Kidney tubule cell (primary cell): ENCODE measurements at regions not wholly inside any gene's neighbourhood (a gene's known extent, or its start where the extent isn't known, plus 50 kb on each side); places are given as distances from the start of the nearest gene placed in this dataset.
"Not testable (repeated sequence)": the region's sequence is repeated elsewhere in the genome, so short reads cannot be mapped to it uniquely, and the experiment has no call there.

ENCODE experiments used
- DNase-seq: peaks from one replicate; pipeline ENCODE4 v3.0.0-alpha.2; 2018; ENCODE audit warnings: low spot score

DNA sequence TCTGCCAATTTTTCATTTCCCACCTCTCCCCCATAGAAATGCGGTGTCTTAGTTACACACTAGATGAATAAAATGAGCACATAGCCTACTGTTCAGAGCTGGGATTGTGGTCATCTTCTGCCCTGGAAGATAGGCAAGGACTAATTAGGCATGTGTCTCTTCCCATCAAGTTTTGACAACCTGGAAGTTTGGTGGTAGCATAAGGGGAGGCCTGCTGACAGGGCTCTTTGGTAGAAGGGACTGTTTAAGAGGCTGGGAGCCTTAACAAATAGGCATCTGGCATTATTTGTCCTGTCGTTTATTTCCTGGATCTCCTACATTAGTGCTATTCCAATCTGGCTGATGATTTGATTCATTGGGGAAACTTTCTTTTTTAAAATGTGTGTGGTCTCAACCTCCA is 512.3 kb downstream of the ZNF385D start:
- DNase-seq, result no peak

DNA sequence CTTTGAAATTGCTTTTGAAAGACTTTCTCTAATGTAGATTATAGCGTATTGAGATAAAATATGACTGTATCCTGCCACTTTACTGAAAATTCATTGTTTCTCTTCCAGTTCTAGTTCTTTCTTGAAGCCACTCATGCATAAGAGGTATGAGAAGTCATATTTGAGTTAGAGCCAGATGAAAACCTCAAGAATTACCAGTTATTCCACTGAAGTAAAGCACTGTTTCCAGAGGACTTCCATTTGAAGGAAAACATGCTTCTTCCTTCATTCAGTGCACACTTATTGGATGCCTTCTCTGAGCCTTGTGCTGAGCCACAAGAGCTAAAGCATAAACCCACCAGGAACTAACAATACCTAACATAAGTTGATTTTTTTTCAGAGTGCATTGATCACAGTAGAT is 513.4 kb downstream of the ZNF385D start:
- peak; percentile 10 for DNase-seq

DNA sequence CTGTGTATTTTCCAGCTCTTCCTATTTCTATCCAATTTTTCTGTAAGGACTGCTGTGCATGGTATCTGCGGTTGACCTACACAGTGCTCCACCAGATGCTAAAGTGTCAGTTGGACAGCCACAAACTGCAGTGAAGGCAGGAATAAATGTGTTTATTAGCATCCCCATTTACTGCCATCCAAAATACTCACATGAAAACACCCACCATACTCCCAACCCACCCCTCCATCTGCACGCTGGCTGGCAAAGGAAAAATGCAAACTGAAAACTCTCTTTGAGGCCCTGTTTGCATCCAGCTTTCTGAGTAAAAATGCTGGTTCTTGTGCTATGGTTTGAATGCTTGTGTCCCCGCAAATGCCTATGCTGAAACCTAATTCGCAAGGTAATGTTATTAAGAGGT is 515.5 kb downstream of the ZNF385D start:
- DNase-seq, result no peak

DNA sequence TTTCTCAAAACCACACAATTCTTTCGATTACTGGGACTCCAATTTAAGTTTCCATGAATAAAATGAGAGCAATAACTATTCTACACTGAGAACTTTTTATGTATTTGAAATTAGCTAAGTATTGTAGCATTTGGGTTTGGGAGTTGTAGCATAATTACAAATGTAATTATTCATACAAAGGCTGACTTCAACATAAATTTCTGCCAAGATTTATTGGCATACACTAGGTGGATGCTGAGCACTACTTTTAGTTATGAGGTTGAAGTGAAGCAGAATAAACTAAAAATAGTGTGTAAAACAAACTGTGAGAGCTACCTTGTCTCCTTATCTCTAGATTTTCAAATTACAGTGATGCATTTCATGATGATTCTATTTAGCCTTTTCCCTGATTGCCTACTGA is 516.1 kb downstream of the ZNF385D start:
- no peak for DNase-seq

DNA sequence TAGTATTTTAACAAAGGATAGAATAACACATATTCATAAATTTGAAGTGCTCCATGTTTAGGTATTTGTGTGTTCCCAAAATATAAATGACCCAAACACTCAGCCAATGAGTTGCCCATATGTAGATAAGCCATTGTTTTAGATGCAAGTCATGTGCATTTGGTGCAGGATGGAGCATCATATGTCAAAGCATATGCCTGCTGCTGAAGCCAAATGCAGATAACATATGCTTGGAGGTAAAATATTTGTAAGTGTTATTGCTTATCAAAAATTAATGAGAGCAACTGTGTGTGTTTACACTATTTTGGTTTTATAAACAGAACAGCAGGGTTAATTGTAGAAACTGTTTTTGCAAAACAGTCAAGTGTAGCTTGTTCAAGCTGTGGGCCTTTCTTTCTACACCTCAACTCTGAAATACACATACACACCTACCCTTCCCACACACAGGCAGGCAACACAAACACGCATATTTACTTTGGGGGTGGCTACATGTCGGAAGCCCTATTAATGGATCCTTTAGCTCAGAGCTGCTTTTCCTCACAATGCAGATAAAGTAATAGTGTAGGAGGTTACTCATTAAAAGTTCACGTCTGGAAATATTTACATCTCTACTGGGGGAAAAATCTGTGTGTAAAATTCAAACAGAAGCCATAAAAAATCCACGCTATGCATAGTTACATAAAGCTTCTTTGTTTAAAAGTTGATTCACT is 521.4 kb downstream of the ZNF385D start:
- no peak for DNase-seq

DNA sequence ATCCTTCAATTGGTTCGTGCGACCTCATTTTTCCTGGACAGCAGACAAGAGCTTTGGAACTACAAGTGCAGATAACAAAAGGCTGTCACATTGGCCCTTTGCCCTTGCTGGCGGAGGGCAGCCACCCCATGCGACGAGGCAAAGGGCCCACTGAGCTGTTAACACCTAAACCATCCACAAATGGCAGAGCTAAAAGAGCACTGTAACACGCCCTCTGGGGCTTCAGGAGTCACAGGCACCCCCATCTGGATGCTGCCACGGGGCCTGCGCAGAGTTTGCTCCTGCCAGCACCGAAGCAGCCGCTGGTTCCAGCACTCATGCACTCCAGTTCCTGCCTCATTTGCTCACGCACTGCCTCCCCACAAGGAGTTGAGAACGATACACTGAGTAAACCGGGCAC is 524.9 kb downstream of the ZNF385D start:
- no peak for DNase-seq

DNA sequence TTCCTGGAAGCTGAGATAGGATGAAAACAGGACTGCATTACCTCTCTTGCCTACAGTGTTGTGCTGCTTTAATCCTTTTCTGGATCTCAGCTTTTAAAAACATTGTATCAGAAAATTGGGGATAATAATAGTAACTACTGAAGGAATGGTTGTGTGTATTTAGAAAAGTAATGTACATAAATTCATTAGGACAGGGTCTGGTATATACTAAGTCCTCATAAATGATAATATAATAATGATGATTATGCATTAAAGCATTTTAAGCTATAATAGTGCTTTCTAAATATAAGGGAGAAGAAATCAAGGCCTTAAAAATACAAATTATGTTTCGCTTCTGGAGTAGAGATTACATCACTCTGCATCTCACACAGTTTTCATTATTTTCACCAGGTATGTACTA is 530.1 kb downstream of the ZNF385D start:
- no peak for DNase-seq

DNA sequence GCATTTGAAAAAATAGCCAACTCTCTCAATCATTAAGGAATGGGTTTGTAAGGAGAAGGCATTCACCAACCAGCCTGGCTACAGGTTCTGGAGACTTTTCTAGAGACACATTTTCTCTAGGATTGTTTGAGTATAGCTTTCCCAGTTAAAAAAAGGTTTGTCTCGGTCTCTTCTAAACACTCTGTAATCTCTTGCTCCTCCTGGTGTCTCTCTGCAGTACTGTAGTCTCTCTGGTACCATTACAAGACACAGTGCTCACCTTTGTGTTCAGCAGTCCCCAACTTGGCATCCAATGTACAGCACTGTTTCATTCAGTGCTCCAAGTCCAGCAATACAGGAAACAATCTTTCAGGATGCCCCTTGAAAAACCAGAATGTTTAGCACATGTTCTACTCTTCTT is 534.4 kb downstream of the ZNF385D start:
- peak; percentile 2 for DNase-seq

DNA sequence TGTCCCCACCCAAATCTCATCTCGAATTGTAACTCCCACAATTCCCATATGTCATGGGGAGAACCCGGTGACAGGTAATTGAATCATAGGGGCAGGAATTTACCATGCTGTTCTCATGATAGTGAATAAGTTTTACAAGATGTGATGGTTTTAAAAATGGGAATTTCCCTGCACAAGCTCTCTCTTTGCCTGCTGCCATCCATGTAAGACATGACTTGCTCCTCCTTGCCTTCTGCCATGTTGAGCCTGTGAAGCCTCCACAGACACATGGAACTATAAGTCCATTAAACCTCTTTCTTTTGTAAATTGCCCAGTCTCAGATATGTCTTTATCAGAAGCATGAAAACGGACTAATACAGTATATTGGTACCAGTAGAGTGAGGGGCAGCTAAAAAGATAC is 546.9 kb downstream of the ZNF385D start:
- not testable (repeated sequence) for DNase-seq

DNA sequence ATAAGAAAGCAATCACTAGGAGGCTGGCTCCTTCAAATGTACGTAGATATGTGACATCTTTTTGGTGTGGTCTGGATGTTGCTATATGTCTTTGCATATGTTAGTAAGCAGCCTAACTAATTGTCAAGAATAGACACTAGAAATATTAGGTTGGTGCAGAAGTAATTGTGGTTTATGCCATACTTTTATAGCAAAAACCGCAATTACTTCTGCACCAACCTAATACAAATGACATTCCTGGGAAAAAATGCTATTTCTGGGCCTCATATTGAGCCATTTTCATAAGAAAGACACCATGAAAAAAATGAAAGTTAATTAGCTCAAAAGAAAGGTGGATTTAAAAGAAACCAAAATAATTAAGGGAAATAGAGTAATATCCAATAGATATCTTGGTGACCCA is 555.8 kb downstream of the ZNF385D start:
- no peak for DNase-seq

DNA sequence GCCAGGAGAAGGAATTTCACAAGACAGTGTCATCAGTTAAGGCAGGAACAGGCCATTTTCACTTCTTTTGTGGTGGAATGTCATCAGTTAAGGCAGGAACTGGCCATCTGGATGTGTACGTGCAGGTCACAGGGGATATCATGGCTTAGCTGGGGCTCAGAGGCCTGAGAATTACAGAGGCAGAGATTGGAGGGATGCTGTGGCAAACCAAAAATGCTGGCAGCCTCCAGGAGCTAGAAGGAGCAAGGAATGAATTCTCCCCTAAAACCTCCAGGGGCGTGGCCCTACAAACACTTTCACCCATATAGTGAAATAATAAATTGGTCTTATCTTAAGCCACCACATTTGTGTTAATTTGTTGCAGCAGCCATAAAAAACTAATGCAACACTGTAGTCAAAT is 557.0 kb downstream of the ZNF385D start:
- not testable (repeated sequence) for DNase-seq

DNA sequence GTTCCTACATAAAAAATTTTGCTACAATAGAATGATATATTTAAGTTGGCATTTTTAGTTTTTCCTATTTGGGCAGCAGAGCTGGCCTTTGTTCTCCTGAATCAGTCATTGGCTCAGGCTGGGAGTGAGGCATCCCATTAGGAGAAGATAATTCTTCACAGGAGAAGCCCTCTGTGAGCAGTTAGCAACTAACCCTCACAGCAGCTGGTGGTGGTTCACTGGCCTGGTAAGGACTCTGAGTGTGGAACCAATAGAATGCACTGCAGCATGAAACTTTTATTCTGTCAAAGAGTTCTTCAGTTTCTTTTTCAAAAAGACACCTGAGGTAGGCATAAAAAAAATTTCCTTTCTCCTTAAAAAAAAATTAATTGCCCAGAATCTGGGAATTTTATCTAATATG is 562.6 kb downstream of the ZNF385D start:
- DNase-seq, result no peak

DNA sequence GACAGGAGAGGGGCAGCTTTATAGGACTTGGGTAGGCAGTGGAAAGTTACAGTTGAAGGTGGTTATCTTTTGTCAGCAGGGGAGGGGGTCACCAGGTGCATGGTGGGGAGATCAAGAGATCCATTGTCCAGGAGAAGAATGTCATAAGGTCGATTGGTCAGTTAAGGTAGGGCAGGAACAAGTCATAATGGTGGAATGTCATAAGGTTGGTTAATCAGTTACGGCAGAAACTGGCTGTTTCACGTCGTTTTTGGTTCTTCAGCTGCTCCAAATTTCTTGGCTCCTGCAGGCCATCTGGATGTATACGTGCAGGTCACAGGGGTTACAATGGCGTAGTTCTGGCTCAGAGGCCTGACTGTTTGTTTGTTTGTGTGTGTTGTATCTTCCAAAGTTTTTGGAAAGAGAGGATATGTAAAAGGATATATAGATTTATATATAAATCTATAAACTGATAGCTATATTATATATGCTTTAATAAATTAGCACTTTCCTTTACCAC is 565.1 kb downstream of the ZNF385D start:
- peak; percentile 63 for DNase-seq

DNA sequence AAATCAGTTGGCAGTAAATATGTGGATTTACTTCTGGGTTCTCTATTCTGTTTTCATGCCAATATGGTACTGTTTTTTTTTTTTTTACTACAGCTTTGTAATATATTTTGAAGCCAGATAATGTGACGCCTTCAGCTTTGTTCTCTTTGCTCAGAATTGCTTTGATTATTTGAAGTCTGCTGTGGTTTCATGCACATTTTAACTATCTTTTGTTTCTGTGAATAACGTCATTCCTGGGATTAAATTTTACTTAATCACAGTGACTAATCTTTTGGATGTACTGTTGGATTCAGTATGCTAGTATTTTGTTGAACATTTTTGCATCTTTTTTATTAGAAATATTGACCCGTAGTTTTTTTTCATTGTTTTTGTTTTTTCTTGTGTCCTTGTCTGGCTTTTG is 576.5 kb downstream of the ZNF385D start:
- no peak for DNase-seq

DNA sequence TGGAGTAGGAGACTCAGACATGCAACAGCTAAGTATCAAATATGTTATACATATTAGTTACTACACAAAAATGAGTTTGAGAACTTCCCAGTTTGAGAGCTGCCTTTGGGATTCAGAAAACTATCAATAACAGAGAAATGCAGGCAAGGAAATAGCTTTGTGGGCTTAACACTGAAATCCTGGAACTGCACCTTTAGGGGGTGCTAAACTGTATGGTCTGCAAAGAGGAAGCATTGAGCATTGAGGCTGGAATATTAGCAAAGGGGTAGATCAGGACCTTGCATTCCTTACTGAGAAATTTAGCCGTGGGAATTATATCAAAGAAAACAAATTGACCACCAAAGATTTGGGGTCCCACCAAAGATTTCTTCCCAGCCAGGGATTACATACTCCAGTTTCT is 580.0 kb downstream of the ZNF385D start:
- DNase-seq, result peak; percentile 8

DNA sequence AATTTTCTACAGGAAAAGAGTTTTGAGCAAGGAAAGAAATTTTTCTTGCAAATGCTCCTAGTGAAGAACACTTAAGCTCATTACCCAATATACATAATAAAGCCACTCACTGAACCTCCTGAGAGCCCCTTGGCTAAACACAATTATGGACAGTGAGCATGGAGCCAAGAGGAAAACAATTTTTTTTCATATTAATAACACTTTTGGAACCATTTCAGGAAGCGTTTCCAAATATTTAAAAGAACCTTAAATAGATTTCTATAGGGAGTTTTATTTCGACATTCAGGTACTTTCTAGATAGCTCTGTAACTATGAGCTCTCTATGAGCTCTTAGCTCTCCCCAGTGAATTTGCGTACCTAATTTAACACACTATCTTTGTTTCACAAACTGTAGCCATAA is 581.1 kb downstream of the ZNF385D start:
- DNase-seq, result no peak

DNA sequence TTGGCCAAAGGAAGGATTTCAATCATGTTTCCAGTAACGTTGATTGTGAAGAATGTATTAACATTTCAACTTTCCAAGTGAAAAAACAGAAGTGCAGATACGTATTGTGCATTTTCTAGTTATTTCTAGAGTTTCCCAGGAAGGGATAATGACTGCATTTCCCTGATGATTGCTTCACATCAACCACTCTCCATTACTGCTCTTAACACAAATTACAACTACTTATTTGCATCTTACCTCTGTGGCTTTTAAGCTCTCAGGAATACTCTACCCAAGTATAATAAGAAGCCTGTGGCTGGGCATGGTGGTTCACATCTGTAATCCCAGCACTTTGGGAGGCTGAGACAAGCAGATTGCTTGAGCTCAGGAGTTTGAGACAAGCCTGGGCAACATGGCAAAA is 582.5 kb downstream of the ZNF385D start:
- no peak for DNase-seq

DNA sequence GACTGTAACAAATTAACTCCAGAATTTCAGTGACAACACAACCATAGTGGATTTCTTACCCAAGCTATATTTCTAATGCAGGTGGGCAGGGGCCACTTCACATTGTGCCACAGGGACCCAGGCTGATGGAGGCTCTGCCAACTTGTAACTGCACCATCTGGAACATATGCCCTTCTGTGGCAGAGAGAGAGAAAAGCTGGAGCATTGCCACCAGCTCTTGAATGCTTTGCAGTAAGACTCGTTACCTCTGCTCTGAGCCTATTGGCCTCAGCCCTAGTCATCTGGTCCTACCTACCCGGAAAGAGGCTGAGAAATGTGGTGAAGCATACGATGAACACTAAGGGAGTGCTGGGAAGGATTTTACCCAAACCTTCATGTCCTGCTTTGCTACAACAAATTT is 587.1 kb downstream of the ZNF385D start:
- DNase-seq, result no peak

DNA sequence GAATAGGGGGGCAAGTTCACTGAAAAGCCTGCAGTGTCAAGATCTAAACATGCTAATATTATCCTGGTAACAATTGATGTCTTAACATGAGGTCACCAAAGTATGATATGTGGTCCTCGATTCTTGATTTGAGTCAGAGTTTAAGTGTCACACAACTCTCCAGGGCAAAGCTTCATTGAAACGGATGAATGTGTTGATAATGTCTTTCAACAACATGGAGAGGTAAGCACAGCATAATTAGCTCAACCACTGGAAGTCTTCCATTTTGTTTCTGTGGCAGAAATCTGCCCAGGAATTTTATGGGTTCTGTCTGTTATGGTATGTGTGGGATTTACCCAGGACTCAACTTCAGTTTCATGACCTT is 591.5 kb downstream of the ZNF385D start:
- DNase-seq, result no peak

DNA sequence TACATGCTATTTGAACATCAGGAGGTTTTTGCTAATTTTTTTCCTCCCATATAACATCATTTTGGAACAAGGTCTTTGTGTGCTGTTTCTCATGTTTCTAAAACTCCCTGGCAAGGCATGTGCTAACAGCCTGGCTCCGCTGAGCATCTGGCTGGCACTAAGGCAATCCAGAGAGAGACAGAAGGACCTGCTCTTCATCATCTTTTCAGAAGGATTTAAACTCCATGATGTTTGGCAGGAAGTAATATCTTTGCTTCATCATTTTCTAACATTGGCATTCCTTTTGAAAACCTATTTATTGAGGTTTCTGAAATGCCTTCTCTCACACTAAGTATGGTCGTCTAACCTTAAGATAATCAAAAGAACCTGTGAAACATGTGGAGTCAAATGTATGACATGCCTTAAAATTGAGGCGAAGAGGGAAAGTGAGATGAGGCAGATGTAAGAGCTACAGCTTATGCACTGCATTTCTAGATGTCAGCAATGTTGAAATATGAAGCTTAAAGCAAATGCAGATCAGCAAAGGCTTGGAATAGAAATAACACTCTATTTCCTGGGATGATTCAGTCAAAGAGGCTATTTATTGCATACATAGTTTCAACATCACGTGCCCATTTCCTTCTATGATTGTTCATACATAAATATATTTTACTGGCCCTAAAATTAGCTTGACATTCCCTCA is 592.0 kb downstream of the ZNF385D start:
- no peak for DNase-seq

DNA sequence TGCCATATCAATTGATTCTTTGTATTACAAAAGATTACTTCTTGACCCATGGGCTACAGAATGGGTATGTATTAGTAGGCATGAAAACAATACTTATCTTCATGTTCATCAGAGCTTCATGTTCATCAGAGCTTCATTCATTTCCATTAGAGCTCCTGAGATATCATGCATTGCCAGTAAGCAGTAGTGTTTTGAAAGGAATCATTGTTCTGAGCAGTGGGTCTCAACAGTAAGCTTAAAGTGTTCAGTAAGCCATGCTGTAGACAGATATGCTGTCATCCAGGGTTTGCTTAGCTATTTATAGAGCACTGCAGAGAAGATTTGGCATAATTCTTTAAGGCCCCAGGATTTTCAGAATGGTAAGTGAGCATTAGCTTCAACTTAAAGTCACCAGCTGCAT is 596.1 kb downstream of the ZNF385D start:
- DNase-seq, result no peak

DNA sequence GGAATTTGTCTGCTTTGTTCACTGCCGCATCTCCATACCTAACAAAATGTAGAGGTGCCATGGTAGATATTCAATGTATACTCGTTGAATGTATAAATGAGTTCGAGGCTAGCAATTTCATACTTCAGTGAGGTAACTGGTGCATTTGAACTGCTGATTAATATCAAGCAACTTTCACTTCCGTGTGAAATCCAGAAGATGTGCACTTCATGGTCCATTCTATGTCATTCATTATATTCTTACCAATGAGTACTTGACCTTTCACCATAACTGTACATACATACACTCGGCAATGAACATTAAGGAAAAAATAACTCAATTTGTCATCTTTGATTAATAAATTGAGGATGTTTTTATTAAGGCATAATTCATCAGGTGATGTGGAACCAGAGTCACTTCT is 598.5 kb downstream of the ZNF385D start:
- DNase-seq, result no peak

DNA sequence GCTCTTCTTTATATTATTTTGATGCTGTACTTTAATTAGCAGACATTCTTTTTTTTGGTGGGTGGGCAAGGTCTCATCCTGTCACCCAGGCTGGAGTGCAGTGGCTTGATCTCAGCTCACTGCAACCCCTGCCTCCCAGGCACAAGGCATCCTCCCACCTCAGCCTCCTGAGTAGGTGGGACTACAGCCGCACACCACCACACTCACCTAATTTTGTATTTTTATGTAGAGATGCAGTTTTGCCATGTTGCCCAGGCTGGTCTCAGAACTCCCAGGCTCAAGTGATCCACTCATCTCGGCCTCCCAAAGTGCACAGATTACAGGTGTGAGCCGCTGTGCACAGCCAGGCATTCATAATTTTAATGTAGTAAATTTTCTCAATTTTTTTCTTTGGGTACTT is 608.1 kb downstream of the ZNF385D start:
- DNase-seq, result no peak

DNA sequence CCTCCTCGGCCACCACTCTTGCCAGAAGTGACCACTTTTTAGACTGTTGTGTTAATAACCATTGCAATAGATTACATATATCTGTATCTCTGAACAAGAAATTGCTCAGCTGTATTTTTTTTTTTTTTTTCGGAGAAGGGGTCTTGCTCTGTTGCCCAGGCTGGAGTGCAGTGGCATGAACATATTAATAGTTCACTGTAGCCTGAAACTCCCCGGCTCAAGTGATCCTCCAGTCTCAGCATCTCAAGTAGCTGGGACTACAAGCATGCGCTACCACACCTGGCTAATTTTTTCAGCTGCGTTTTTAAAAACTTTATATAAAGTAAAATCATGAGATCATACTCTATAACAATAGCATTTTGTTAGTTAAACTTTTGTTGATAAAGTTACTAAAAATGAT is 609.0 kb downstream of the ZNF385D start:
- no peak for DNase-seq
